HepG2 (cell line): ENCODE measurements at regions not wholly inside any gene's neighbourhood (a gene's known extent, or its start where the extent isn't known, plus 50 kb on each side); places are given as distances from the start of the nearest gene placed in this dataset.
A peak's percentile ranks its signal among the peaks of the same experiment; 100 is the strongest.

Experiments
- E2F5 ChIP-seq: sonication (generic); formaldehyde crosslinking; conservative IDR thresholded peaks from 2 replicates; pipeline ENCODE4 v1.4.0; 2020; ENCODE audit warnings: missing genetic modification reagents
- GATAD1 ChIP-seq: IDR thresholded peaks from 2 replicates; pipeline ENCODE4 v1.6.1; 2016; ENCODE audit warnings: missing genetic modification reagents, missing compliant biosample characterization
- HNRNPUL1 ChIP-seq: fragments of 200-400 bp; formaldehyde crosslinking; IDR thresholded peaks from 2 replicates; pipeline ENCODE4 v1.6.1; 2017; ENCODE audit warnings: low read depth, mild to moderate bottlenecking, low read length, moderate library complexity
- MTF2 ChIP-seq: sonication (generic); formaldehyde crosslinking; IDR thresholded peaks from 2 replicates; pipeline ENCODE4 v1.5.0; 2020; ENCODE audit warnings: missing genetic modification reagents, borderline replicate concordance
- MXD4 ChIP-seq: IDR thresholded peaks from 2 replicates; pipeline ENCODE4 v1.6.1; 2016; ENCODE audit warnings: mild to moderate bottlenecking, missing biosample characterization, missing genetic modification reagents
- NFE2L1 ChIP-seq: sonication (generic); formaldehyde crosslinking; IDR thresholded peaks from 2 replicates; pipeline ENCODE4 v1.4.0; 2020; ENCODE audit warnings: missing genetic modification reagents, mild to moderate bottlenecking, borderline replicate concordance
- PRDM10 ChIP-seq: sonication (generic); formaldehyde crosslinking; IDR thresholded peaks from 2 replicates; pipeline ENCODE4 v1.4.0; 2020; ENCODE audit warnings: low read depth, missing genetic modification reagents
- TFE3 ChIP-seq: IDR thresholded peaks from 2 replicates; pipeline ENCODE4 v1.6.1; 2016
- ZBTB2 ChIP-seq: sonication (generic); formaldehyde crosslinking; IDR thresholded peaks from 2 replicates; pipeline ENCODE4 v1.8.0; 2022; ENCODE audit warnings: low read depth, missing genetic modification reagents
- ZBTB43 ChIP-seq: sonication (generic); formaldehyde crosslinking; conservative IDR thresholded peaks from 2 replicates; pipeline ENCODE4 v1.4.0; 2020; ENCODE audit warnings: missing genetic modification reagents
- ZFY ChIP-seq: sonication (generic); formaldehyde crosslinking; IDR thresholded peaks from 2 replicates; pipeline ENCODE4 v1.4.0; 2020; ENCODE audit warnings: missing genetic modification reagents
- ZHX1 ChIP-seq: sonication (generic); formaldehyde crosslinking; IDR thresholded peaks from 2 replicates; pipeline ENCODE4 v1.8.1; 2022; ENCODE audit warnings: low read depth, mild to moderate bottlenecking, missing genetic modification reagents
- ZNF260 ChIP-seq: sonication (generic); formaldehyde crosslinking; IDR thresholded peaks from 2 replicates; pipeline ENCODE4 v1.4.0; 2020; ENCODE audit warnings: missing genetic modification reagents, low read depth, mild to moderate bottlenecking, borderline replicate concordance
- ZNF280B ChIP-seq: sonication (generic); formaldehyde crosslinking; IDR thresholded peaks from 2 replicates; pipeline ENCODE4 v1.5.0; 2020; ENCODE audit warnings: missing genetic modification reagents, mild to moderate bottlenecking, borderline replicate concordance
- ZNF614 ChIP-seq: IDR thresholded peaks from 2 replicates; pipeline ENCODE4 v1.6.1; 2018; ENCODE audit warnings: missing biosample characterization, missing genetic modification reagents, inconsistent platforms, borderline replicate concordance

- TF ChIP-seq MXD4, result peak; percentile 60; the same call in 1 of the 2 replicates
- TF ChIP-seq ZHX1 (CRISPR knock-in tag), result peak; percentile 53; the same call in 1 of the 2 replicates
- TF ChIP-seq ZNF260 (CRISPR knock-in tag), result no peak
- no peak for TF ChIP-seq ZNF280B (CRISPR knock-in tag)
- no peak; the same call in 1 of the 2 replicates for TF ChIP-seq PRDM10
- 0 out of 2 replicates have a peak, but pooled peaks have one; percentile 31 for TF ChIP-seq GATAD1 (CRISPR knock-in tag)
- TF ChIP-seq TFE3, result peak; percentile 67; the same call in 1 of the 2 replicates
- TF ChIP-seq MTF2, result no peak
- TF ChIP-seq ZNF614 (CRISPR knock-in tag), result peak; percentile 20; the same call in 1 of the 2 replicates
- no peak for TF ChIP-seq E2F5
- TF ChIP-seq NFE2L1 (CRISPR knock-in tag), result no peak
- no peak for TF ChIP-seq HNRNPUL1
- peak; percentile 52; the same call in 1 of the 2 replicates for TF ChIP-seq ZFY (CRISPR knock-in tag)
- TF ChIP-seq ZBTB43 (CRISPR knock-in tag), result no peak
- TF ChIP-seq ZBTB2 (CRISPR knock-in tag), result peak; percentile 41; the same call in 1 of the 2 replicates
Measured at GRCh38 chr2:235105821-235106359, 154.1 kb downstream of the SH3BP4 start (continued).
